H1 (cell line): ENCODE measurements at regions not wholly inside any gene's neighbourhood (a gene's known extent, or its start where the extent isn't known, plus 50 kb on each side); places are given as distances from the start of the nearest gene placed in this dataset.

Source experiments
- CHD7 ChIP-seq: fragments of 300-600 bp; sonication (generic); IDR thresholded peaks from 2 replicates; pipeline ENCODE4 v1.7.1; 2012; ENCODE audit warnings: low read length, moderate library complexity, mild to moderate bottlenecking, inconsistent platforms; ENCODE audit not compliant: insufficient replicate concordance

GRCh38 chr7:110148054-110148453 lies 942.9 kb upstream of the LRRN3 start (continued):
- TF ChIP-seq CHD7 = no peak
- TF ChIP-seq, all 59 proteins: peak for 0
